Heart left ventricle (tissue), 13 donors: ENCODE measurements at regions not wholly inside any gene's neighbourhood (a gene's known extent, or its start where the extent isn't known, plus 50 kb on each side); places are given as distances from the start of the nearest gene placed in this dataset.
"Not testable (repeated sequence)": the region's sequence is repeated elsewhere in the genome, so short reads cannot be mapped to it uniquely, and the experiment has no call there.

ENCODE experiments used
- CTCF ChIP-seq, 12 donors: fragments of 200-600 bp; sonication (generic) in 4 of 12; IDR thresholded peaks; one replicate each; pipeline versions ENCODE4 v1.5.0 to v1.8.0; 2018 to 2022; ENCODE audit warnings: antibody characterized with exemption in 12 of 12, mild to moderate bottlenecking in 5 of 12
- POLR2A ChIP-seq, 2 donors: fragments of 450-650 bp; IDR thresholded peaks; one replicate each; pipeline ENCODE4 v1.6.1; 2017; ENCODE audit warnings: antibody characterized with exemption in 2 of 2, mild to moderate bottlenecking in 2 of 2, moderate library complexity in 2 of 2
- donor health status: ischemic (EF 13 %, LVEDD 7.1; RV severe dilation, severe dysfunction).
- donor health status: DM: no; HTN: yes; CAD: no.
- donor health status: DM: no; HTN: no; CAD: no.
- donor health status: ischemic (EF 25% LVEDD 6.9; RV normal size, moderate dysfunction).
- donor health status: ischemic (EF 25% LVEDD 5.7; RV mildly dilated, moderate dysfunction).
- donor health status: ischemic (EF 35%, LVEDD 5.7; RV mildly dilated, moderate dysfunction).
- donor health status: nonischemic (EF 11% LVEDD 7.7; RV severe dilation, severe dysfunction).
- donor health status: DM: yes; HTN: yes; CAD: no.
- donor health status: PGD.
- donor health status: ischemic (EF 29% LVEDD 5.4; RV normal size, mild dysfunction).
- donor health status: nonischemic (EF 23%, LVEDD 6.1; RV moderate dilation, normal function).

DNA sequence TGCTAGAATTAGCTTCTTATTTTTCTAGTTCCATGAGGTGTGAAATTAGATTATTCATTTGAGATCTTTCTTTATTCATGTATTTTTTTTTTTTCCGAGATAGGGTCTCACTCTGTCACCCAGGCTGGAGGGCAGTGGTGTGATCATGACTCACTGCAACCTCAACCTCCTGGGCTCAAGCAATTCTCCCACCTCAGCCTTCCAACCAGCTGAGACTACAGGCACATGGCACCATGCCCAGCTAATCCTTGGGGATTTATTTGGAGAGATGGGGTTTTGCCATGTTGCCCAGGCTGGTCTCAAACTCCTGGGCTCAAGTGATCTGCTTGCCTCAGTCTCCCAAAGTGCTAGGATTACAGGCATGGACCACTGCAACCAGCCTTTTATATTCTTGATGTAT lies 653.0 kb downstream of the ADCYAP1 start:
- not testable (repeated sequence) for TF ChIP-seq CTCF, POLR2A (IDR thresholded peaks at IDR 0.05)
